UCSD-AML1 (cell line): ENCODE measurements at regions not wholly inside any gene's neighbourhood (a gene's known extent, or its start where the extent isn't known, plus 50 kb on each side); places are given as distances from the start of the nearest gene placed in this dataset.

Experiments
- DNase-seq: peaks from one replicate; lab custom pipeline; 2025; ENCODE audit not compliant: unreplicated experiment; lab: John Stamatoyannopoulos, UW

GRCh38 chr22:27259433-27259832 is 542.1 kb downstream of the MN1 start:
- no peak for DNase-seq

GRCh38 chr22:27260087-27260698 is 541.4 kb downstream of the MN1 start:
- no peak for DNase-seq

GRCh38 chr22:27262361-27262760 is 539.2 kb downstream of the MN1 start:
- DNase-seq: no peak

- DNase-seq: no peak
Observed at GRCh38 chr22:27264184-27264583, 537.4 kb downstream of the MN1 start.

- DNase-seq: no peak
Observed at GRCh38 chr22:27267145-27267544, 534.4 kb downstream of the MN1 start.

GRCh38 chr22:27269751-27270543 is 531.6 kb downstream of the MN1 start:
- DNase-seq: no peak

GRCh38 chr22:27270818-27271510 is 530.6 kb downstream of the MN1 start:
- no peak for DNase-seq

GRCh38 chr22:27273436-27273835 is 528.1 kb downstream of the MN1 start:
- DNase-seq: no peak

GRCh38 chr22:27273853-27274252 is 527.7 kb downstream of the MN1 start:
- DNase-seq: no peak

- DNase-seq: no peak
Observed at GRCh38 chr22:27274770-27275449, 526.6 kb downstream of the MN1 start.

- DNase-seq: no peak
Observed at GRCh38 chr22:27278946-27279345, 522.6 kb downstream of the MN1 start.

GRCh38 chr22:27283240-27283639 is 518.3 kb downstream of the MN1 start:
- DNase-seq: no peak

GRCh38 chr22:27283714-27284113 is 517.8 kb downstream of the MN1 start:
- no peak for DNase-seq

- no peak for DNase-seq
Observed at GRCh38 chr22:27284324-27284723, 517.2 kb downstream of the MN1 start.

GRCh38 chr22:27286711-27287110 is 514.8 kb downstream of the MN1 start:
- DNase-seq: no peak

- no peak for DNase-seq
Observed at GRCh38 chr22:27292542-27293299, 508.8 kb downstream of the MN1 start.

GRCh38 chr22:27293721-27294445 is 507.7 kb downstream of the MN1 start:
- no peak for DNase-seq

- no peak for DNase-seq
Observed at GRCh38 chr22:27295040-27295439, 506.5 kb downstream of the MN1 start.

GRCh38 chr22:27295605-27296004 is 506.0 kb downstream of the MN1 start:
- no peak for DNase-seq

- no peak for DNase-seq
Observed at GRCh38 chr22:27296091-27296675, 505.4 kb downstream of the MN1 start.
